NT2/D1 (cell line): ENCODE measurements at regions not wholly inside any gene's neighbourhood (a gene's known extent, or its start where the extent isn't known, plus 50 kb on each side); places are given as distances from the start of the nearest gene placed in this dataset.

ENCODE experiments used
- SUZ12 ChIP-seq: IDR thresholded peaks from 2 replicates; pipeline ENCODE4 v1.6.1; 2011; ENCODE audit not compliant: insufficient read length, insufficient read depth; ENCODE audit errors: extremely low read depth
- YY1 ChIP-seq: IDR thresholded peaks from 2 replicates; pipeline ENCODE4 v1.6.1; 2011; ENCODE audit not compliant: insufficient read length, insufficient read depth
- ZNF274 ChIP-seq: IDR thresholded peaks from 2 replicates; pipeline ENCODE4 v1.6.1; 2011; ENCODE audit warnings: mild to moderate bottlenecking, low read depth, low read length

- TF ChIP-seq ZNF274 = no peak
- TF ChIP-seq SUZ12 = no peak
- no peak for TF ChIP-seq YY1
Measured at GRCh38 chr6:120498711-120499110, 835.6 kb downstream of the TBC1D32 start.
